Spleen (tissue), 7 donors: ENCODE measurements at regions not wholly inside any gene's neighbourhood (a gene's known extent, or its start where the extent isn't known, plus 50 kb on each side); places are given as distances from the start of the nearest gene placed in this dataset.

Experiments used
- CTCF ChIP-seq, 11 experiments: fragments of 200-600 bp in 7 of 11; fragments of 450-650 bp in 4 of 11; sonication (generic) in 4 of 11; IDR thresholded peaks in 8 of 11; conservative IDR thresholded peaks in 3 of 11; 1 replicate in 7 of 11; 2 replicates in 4 of 11; pipeline versions ENCODE4 v1.4.0 to v1.8.0; 2016 to 2021; ENCODE audit warnings: antibody characterized with exemption in 11 of 11, inconsistent platforms in 4 of 11, mild to moderate bottlenecking in 1 of 11
- POLR2A ChIP-seq, 3 donors: fragments of 450-650 bp; IDR thresholded peaks; one replicate each; pipeline ENCODE4 v1.5.1; 2017; ENCODE audit warnings: antibody characterized with exemption in 3 of 3, mild to moderate bottlenecking in 1 of 3
- donor health status: DM: no; HTN: no; CAD: no; lungs with moderate emphysema.
- donor health status: DM: no; HTN: no; CAD: no.
- donor health status: DM: no; HTN: no; CAD: no.

- TF ChIP-seq CTCF (IDR thresholded peaks at IDR 0.05 in 8 of 11, conservative IDR thresholded peaks at IDR 0.05 in 3 of 11) = no peak
- no peak for TF ChIP-seq POLR2A (IDR thresholded peaks at IDR 0.05)
Measured at GRCh38 chr2:34831096-34831495, 1232.0 kb upstream of the FAM98A start.
